HG03196 (cell line): ENCODE measurements at regions not wholly inside any gene's neighbourhood (a gene's known extent, or its start where the extent isn't known, plus 50 kb on each side); places are given as distances from the start of the nearest gene placed in this dataset.
"Not testable (repeated sequence)": the region's sequence is repeated elsewhere in the genome, so short reads cannot be mapped to it uniquely, and the experiment has no call there.

ENCODE experiments used
- ATAC-seq: cut with Tn5 transposase; IDR thresholded peaks from one replicate; pipeline ENCODE4 v1.9.1; 2021; ENCODE audit not compliant: unreplicated experiment

DNA sequence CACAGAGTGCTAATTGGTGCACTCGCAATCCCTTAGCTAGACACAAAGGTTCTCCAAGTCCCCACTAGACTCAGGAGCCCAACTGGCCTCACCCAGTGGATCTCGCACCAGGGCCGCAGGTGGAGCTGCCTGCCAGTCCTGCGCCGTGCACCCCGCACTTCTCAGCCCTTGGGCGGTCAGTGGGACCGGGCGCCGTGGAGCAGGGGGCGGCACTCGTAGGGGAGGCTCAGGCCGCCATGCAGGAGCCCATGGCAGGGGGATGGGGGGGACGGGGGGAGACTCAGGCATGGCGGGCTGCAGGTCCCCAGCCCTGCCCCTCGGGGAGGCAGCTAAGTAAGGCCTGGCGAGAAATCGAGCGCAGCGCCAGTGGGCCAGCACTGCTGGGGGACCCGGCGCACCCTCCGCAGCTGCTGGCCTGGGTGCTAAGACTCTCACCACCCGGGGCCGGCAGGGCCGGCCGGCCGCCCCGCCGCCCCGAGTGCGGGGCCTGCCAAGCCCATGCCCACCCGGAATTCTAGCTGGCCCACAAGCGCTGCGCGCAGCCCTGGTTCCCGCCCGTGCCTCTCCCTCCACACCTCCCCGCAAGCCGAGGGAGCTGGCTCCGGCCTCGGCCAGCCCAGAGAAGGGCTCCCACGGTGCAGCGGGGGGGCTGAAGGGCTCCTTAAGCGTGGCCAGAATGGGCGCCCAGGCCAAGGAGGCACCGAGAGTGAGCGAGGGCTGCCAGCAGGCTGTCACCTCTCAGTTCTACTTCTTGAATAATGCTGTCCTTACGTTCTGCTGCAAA, 258.2 kb downstream of the GALC start:
- ATAC-seq = not testable (repeated sequence)

DNA sequence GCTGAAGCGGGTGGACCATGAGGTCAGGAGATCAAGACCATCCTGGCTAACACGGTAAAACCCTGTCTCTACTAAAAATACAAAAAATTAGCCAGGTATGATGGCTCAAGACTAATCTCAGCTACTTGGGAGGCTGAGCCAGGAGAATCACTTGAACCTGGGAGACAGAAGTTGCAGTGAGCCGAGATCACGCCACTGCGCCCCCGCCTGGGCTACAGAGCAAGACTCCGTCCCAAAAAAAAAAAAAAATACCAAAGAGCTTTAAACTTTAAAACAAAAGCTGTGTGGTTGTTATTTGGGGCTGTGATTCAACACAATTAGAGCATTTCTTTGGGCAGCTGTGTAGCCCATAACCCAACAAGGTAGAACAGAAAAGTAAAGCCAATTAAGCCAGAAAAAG, 259.9 kb downstream of the GALC start:
- ATAC-seq = not testable (repeated sequence)

DNA sequence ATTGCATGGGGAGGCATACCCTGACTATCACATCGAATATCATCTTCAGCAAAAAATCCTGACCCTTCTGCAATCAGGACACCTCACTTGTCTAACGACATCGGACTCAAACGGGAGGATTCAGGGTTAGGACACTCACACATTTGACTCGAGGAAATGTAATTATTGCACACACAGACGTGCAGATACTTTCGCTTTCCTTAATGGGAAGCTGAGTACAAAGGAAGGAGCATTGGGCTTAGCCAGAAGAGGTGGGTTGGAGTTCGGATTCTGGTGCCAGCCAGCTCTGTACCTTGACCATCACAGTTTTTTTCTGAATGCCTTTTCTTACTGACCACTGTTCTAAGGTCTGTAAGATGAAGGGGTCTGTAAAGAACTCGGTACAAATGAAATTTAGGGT, 260.4 kb downstream of the GALC start:
- no peak for ATAC-seq

DNA sequence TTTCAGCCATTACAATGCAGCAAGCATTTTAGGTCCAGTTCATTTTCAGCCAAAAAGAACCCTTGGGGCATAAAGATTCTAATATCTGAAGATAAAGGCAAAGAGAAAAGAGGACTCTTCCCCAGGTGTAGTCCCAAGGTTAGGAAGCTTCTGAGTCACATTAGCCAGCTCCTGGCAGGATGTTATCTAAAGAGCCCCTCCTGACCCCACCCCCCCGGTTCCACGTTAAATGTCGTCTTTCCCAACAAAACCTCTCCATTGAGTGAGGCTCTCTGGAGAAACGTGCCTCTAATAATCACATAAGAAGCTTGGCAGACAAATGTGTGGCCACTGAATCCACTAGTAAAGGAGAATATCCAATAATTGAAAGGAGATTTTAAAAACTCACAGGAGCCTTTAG, 267.7 kb downstream of the GALC start:
- no peak for ATAC-seq

DNA sequence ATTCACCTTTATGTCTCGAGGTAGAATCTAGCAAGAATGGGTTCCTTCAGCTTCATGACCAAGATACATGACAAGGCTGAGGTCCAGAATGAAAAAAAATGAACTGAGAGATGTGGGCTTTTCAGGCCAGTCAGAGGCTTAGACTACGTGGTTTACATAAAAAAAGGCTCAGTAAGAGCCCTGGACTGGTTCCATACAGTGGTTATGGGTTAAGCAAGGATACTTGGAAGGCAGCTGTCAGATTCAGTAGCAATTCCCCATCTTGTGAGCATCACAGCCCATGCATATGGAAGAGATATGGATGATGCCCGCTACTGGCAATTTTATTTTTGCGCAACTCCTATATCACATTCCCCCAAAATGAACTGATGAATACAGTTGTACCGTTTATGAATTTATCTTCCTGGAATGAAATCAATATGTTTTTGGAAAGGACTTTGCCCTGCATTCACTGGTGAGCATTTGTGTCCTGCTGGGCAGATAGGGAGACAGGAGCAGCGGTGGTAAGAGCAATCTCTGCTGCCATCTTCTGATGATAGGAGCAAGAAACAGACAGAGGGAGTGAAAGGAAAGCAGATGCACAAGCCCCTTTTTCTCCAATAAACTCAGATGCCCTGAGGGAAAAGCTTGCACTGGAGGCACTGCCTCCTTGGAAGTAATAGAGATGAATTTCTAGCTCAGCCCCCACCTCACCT, 280.4 kb downstream of the GALC start:
- no peak for ATAC-seq

DNA sequence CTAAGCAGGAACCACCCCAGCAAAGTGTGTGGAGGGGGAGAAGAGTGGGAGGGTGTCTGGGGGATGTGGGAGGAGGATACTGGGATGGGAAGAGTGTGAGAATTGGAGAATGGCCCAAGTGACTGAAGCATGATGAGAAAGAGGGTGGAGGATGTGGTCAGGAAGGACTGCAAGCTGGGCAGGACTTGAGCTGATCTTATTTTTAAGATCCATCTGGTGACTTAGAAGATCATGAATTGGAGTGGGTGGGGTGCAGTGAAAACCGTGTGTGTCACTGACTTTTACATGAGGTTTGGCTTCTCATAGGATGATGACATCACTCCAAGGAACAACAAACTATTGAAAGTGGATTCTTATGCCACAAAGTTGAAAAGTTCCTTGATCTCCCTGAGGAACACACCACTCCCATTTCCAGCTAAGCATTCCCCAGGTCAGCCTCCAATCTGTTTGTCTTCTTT, 287.5 kb downstream of the GALC start:
- ATAC-seq = no peak

DNA sequence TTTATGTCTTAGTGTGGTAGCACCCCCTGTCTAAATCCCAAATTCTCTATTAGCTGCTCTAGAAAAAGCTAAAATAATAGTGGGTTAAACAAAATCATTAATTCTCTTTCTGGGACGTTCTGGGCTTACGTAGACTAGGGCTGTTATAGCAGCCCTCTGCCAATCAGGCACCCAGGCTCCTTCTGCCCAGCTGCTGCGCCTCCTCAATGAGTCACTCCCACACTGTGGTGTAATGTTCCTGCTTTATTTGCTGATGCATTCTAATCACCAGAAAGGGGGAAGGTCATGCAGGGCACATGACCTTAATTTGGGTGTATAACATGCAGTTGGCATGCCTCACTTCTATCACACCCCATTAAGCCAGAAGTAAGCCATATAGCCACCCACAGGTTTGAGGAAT, 294.5 kb downstream of the GALC start:
- no peak for ATAC-seq

DNA sequence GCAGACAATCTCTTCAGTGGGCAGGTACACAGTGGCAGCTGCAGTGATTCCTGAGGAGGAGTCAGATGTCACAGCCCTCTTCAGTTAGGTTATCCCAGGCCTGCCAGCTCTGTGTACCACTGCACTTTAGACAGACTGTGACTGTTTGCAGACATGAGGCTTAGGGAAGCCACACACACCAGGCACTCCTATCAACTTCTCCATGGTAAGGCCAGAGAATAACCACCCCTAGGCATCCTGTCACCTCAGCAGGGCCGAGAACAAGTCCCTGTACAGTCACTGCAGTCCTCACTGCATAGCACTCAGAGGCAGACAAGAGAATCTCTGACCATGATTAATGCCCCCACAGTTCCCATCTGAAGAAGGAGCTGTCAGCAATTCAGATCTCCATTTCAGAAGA, 296.5 kb downstream of the GALC start:
- no peak for ATAC-seq

DNA sequence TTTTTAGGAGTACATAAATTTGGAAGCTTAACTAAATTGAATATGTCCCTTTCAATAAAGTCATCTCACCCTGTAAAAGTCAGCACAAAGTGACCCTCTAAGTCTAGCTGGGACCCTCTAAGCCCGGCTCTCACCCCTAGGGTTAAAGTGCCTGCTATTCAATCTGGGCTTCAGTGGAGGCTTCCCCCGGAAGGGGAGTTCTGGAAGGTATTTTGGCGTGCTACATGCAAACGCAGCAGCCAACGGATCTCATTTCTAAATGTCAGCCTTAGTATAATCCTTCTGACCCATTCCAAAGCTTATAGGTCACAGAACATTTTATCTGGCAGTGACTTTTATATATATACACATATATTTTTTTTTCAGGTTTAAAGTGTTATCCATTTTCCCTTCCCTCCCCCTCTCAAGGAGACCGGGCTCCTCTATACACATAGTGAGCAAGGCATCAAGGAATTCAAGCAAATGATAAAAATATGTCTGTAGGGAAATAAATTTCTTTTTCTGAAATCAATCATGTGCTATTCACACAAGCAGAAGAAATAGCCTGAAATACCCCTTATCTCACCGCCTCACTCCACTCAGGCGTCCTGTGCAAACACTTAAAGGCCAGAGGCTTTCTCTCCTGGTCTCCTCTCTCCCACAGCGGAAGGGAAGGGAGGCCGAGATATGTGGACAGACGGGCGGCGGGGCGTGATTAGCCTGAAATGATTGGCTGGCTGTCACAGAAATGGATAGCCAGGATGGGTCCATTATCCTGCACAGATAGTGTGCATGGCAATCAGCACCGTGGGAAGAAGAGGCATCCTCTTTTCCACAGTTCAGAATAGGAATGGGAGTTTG, 301.7 kb downstream of the GALC start:
- no peak for ATAC-seq

DNA sequence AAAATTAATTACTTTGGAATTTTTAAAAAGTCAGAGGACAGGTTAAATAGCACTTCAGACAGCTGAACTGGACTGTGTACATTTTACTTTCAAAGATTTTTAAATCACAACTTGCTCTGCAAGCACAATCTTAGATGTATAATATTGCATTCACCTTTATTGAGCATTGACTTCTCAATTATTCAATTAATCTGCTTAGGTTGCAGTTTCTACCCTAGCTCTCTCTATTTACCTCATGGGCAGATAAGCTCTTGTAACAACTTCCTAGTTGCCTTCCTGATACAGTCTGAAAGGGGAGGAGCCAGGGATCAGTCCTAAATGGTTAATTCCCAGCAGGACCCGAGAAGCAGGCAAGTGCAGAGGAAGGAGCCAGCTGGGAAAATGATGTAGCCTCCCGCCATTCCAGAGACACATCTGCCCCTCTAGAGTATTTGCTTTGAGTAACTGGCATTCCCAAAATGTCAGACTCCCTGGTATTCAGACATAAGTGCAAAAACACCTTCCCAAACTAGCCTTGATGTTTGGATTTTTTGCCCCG, 302.8 kb downstream of the GALC start:
- ATAC-seq = no peak

DNA sequence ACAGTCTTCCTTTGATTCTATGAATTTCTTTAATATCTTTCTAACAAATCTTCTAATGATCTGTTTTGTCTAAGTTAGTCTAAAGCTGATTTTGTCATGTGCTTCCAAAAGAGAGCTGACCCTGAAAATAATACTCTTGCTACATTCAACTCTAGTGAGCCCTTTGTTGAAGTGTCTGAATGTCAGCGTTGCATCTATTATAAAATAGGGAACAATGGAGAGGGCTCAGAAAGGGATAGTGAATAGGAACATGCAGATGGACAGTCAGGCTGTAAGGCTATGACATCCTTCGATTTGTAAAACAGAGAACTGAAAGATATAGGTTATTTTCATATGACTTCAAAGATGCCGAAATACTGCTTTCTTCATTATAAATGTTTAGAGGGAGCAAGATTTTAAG, 304.5 kb downstream of the GALC start:
- no peak for ATAC-seq

DNA sequence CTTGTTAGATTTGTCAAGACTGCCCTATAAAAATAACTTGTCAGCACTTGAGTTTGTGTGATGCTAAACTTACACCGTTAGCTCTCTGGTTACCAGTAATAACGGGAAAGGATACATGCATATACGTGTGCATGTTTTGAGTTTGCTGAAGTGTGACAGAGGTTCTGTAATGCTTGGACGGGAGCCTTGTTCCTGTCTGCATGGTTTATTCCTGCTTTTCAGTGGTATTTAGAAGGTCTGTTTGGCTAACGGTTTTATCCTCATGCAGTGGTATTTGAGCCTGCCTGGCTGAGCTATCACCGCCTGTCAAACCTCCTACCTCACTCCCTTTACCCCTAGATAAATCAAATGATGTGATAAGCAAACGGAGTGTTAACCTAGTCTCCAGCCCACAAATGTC, 305.6 kb downstream of the GALC start:
- ATAC-seq = no peak

DNA sequence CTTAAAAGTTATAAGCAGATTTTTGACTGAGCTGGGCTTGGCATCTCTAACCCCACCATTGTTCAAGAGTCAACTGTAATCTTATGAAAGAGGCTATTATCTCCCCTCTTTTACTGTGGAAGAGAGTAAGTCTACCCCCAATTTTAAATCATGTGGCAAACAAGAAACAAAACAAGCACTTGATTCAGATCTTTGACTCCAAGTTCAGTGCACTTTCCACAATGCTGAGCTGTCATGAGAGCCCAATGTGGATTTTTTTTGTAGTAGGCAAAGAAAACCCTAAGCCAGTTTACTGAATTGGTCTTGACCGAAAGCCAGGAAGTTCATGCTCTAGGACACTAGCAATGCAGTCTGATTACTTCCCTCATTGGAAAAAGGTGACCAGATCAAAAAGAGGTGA, 306.2 kb downstream of the GALC start:
- no peak for ATAC-seq

DNA sequence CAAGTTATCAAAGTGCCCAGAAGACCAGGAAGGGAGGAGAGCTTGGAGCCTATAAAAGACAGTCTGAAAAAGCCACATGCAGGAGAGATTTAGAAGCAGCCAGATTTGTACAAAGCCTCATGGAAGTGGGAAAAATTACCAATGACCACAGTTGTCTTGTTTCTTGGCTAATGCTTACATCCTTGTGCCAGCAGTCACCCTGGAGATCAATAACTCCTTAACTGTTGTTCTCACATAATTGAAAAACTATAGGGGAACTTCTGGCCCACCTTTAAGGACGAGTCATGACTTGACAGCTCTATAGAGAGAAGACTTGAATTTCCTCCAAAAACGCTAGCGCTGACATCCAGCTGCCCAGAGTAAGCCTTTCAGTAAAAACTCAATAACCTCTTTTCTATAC, 313.1 kb downstream of the GALC start:
- no peak for ATAC-seq

DNA sequence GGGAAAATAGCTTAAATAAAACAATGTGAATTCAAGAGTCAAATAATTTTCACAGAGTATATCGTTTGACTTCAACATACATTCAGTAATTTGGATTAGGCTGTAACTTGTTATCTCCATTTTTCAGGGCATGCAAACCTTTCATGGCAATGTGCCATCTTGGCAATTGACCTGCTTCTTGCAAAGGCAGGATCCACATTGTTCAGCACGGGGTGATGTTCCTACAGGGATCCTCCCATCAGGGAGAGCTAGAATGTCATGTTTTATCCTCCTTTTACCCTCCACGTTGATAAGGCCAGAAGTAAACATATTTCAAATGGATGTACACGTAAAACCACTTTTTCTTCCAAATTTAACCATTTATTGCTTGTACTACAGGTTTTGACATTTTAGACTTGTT, 314.4 kb downstream of the GALC start:
- no peak for ATAC-seq

DNA sequence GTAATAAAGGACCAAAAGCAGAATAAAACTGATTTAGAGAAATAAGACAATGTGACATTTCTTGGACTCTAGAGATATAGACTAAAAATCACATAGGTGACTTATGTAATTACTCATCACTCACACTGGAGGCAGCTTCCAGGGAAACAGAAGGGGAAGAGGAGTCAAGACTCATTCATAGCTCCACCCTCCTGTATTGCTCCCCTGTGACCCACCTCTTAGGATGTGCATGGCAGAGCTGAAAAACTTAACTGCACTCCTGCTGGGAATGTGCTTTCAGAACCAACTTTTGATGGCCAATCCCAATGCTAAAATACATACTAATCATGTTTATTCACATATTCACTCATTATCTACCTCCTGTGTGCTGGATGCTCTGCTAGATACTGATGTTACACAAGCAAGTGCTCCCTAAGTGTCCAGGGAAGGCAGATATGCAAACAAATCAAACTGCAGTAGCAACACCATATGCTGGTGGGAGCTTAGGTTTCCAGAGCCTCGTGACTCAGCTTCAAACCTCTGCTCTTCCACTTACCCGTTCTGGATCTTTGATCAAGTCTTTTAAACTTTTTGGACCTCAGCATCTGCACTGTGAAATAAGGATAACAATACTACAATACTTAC, 316.1 kb downstream of the GALC start:
- ATAC-seq = no peak

DNA sequence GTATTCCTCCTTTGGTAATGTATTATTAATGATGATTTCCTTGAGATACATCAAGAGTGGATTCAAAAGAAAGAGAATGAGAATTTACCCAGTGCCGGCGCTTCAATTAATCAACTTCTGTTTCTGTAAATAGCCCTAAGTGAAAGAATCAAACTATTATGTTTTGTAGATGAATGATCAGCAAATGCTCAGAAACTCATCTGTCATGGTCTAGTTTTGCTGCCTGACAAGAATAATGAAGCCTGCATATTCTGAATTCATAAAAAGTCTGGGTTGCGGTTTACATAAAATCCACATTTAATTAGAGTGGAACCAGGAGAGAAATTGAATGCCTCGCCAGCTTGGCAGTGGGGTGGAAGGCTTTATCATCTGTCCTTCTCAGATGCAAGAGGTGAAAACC, 325.3 kb downstream of the GALC start:
- ATAC-seq = no peak

DNA sequence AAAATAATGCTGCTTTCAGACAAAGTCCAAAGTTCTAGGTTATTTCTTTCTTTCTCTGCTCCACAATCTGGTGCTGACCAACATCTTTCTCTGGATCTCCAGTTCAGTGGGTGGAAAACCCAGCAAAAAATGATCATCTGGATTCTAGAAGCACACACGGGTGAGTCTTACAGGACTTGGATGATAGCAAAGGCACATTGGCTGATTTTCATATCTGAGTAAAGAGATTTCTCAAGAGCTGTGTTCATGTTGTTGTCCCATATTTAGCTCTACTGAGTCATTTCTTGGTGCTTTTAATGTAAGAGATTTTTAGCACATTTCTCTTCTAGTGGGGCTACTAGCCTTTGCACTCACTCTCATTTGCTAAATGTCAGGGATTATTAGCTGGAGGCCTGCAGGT, 336.7 kb downstream of the GALC start:
- ATAC-seq = no peak

DNA sequence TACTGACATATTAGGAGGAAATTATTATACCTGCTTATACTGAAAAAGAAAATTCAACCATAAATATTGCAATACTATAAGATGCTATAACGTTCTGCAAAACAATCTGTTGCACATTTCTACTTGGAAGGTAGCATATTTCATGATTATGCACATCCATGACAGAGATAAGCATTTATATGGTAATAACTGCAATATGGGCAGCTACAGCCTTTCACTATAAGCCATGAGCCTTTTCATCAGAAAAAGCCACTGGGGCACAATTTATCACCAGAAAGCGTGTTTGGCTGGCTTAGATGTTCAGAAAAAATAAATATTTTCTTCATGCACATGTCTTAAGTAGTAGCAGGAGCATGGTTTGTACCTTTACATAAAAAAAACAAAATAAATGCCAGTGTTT, 340.7 kb downstream of the GALC start:
- no peak for ATAC-seq

DNA sequence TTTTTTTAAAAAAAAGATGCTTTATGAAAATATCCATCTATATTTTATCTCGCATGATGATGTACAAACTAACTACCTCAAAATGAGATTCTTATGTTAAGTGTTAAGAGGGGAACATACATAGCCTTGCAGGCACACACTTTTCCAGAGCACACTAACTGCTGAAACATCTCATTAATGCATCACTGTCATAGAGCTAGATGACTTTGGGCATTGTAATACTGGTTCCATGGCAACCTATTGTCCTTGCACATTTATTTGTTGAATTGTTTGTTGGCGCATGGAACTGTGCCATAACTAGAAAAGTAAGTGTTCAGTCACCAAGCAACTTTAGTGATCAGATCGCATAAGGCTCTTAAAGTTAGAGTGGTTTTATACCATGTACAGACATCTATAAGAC, 348.3 kb downstream of the GALC start:
- no peak for ATAC-seq

DNA sequence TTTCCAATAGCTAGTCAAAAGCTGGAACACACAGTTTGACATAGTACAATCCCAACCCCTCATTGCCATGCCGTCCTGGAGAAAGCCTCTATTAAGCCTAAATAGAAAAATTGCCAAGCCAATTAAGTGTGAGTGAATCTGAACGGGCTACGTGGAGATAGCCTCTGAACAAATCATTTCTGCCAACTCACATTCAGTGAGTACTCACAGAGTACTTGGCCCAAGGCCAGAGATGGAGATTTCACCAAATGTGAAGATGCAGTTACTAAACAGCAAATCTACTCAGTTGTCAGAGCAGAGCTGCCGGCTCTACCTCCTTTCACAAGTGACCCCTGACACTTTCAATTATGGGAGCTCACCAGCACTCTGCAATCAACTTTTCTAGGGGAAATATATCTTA, 350.0 kb downstream of the GALC start:
- no peak for ATAC-seq
